ENCODE measurements at regions not wholly inside any gene's neighbourhood (a gene's known extent, or its start where the extent isn't known, plus 50 kb on each side); places are given as distances from the start of the nearest gene placed in this dataset.

- TF ChIP-seq CTCF (optimal IDR thresholded peaks at IDR 0.05 in 1 of 3, IDR thresholded peaks at IDR 0.05 in 1 of 3, conservative IDR thresholded peaks at IDR 0.05 in 1 of 3; ENCODE audit: extremely low read depth in 1 of 3, insufficient read depth in 2 of 3, low read length in 3 of 3) (no peak), EZH2 (IDR thresholded peaks at IDR 0.05; ENCODE audit: low read length) (no peak)
These were observed 1047.5 kb downstream of the GATA3 start for GRCh38 chr10:9102026-9102425.
